HG02571 (cell line): ENCODE measurements at regions not wholly inside any gene's neighbourhood (a gene's known extent, or its start where the extent isn't known, plus 50 kb on each side); places are given as distances from the start of the nearest gene placed in this dataset.
A peak's percentile ranks its signal among the peaks of the same experiment; 100 is the strongest.
"Not testable (repeated sequence)": the region's sequence is repeated elsewhere in the genome, so short reads cannot be mapped to it uniquely, and the experiment has no call there.

Experiments
- ATAC-seq: cut with Tn5 transposase; IDR thresholded peaks from one replicate; pipeline ENCODE4 v1.9.1; 2021; ENCODE audit warnings: mild to moderate bottlenecking, moderate library complexity; ENCODE audit not compliant: unreplicated experiment

- ATAC-seq, result no peak
These were observed 253.0 kb upstream of the ERBB4 start for GRCh38 chr2:212791569-212791968.

- ATAC-seq, result not testable (repeated sequence)
These were observed 247.5 kb upstream of the ERBB4 start for GRCh38 chr2:212786088-212786487.

GRCh38 chr2:212777020-212777491 lies 238.5 kb upstream of the ERBB4 start:
- ATAC-seq, result no peak

- ATAC-seq, result no peak
These were observed 235.3 kb upstream of the ERBB4 start for GRCh38 chr2:212773808-212774339.

GRCh38 chr2:212770240-212770639 lies 231.6 kb upstream of the ERBB4 start:
- ATAC-seq, result no peak

GRCh38 chr2:212766921-212767320 lies 228.3 kb upstream of the ERBB4 start:
- ATAC-seq, result no peak

- no peak for ATAC-seq
These were observed 214.2 kb upstream of the ERBB4 start for GRCh38 chr2:212752730-212753351.

- ATAC-seq, result peak; percentile 93
These were observed 206.8 kb upstream of the ERBB4 start for GRCh38 chr2:212745359-212745758.

GRCh38 chr2:212737392-212738172 lies 199.0 kb upstream of the ERBB4 start:
- ATAC-seq, result no peak

- no peak for ATAC-seq
These were observed 197.8 kb upstream of the ERBB4 start for GRCh38 chr2:212736385-212736726.

GRCh38 chr2:212733273-212733672 lies 194.7 kb upstream of the ERBB4 start:
- ATAC-seq, result no peak

- no peak for ATAC-seq
These were observed 194.3 kb upstream of the ERBB4 start for GRCh38 chr2:212732860-212733259.

GRCh38 chr2:212730994-212731393 lies 192.4 kb upstream of the ERBB4 start:
- peak; percentile 68 for ATAC-seq

- ATAC-seq, result no peak
These were observed 190.1 kb upstream of the ERBB4 start for GRCh38 chr2:212728717-212729116.

GRCh38 chr2:212727751-212728150 lies 189.1 kb upstream of the ERBB4 start:
- ATAC-seq, result peak; percentile 61

- no peak for ATAC-seq
These were observed 187.8 kb upstream of the ERBB4 start for GRCh38 chr2:212726403-212726802.

GRCh38 chr2:212725180-212725579 lies 186.6 kb upstream of the ERBB4 start:
- ATAC-seq, result no peak

GRCh38 chr2:212723226-212723625 lies 184.6 kb upstream of the ERBB4 start:
- ATAC-seq, result no peak

- ATAC-seq, result no peak
These were observed 183.4 kb upstream of the ERBB4 start for GRCh38 chr2:212722046-212722445.

- no peak for ATAC-seq
These were observed 182.4 kb upstream of the ERBB4 start for GRCh38 chr2:212721026-212721451.

GRCh38 chr2:212715411-212715810 lies 176.8 kb upstream of the ERBB4 start:
- ATAC-seq, result not testable (repeated sequence)

GRCh38 chr2:212713681-212714080 lies 175.1 kb upstream of the ERBB4 start:
- ATAC-seq, result no peak
